NOMO-1 treated with dmso at 0.1 percent for 144 hours (cell line): ENCODE measurements at regions not wholly inside any gene's neighbourhood (a gene's known extent, or its start where the extent isn't known, plus 50 kb on each side); places are given as distances from the start of the nearest gene placed in this dataset.

Source experiments
- DNase-seq: peaks from one replicate; lab custom pipeline; 2025; ENCODE audit not compliant: unreplicated experiment; lab: John Stamatoyannopoulos, UW

GRCh38 chr6:138692058-138692977 is 81.3 kb upstream of the CCDC28A start:
- peak; percentile 27 for DNase-seq

- peak; percentile 47 for DNase-seq
These were observed 80.3 kb upstream of the CCDC28A start for GRCh38 chr6:138692978-138693909.

GRCh38 chr6:138695193-138695592 is 78.4 kb upstream of the CCDC28A start:
- no peak for DNase-seq

GRCh38 chr6:138714493-138714892 is 59.1 kb upstream of the CCDC28A start:
- no peak for DNase-seq

GRCh38 chr6:138716013-138716412 is 57.6 kb upstream of the CCDC28A start:
- DNase-seq: no peak

GRCh38 chr6:138716971-138717665 is 56.5 kb upstream of the CCDC28A start:
- DNase-seq: no peak

GRCh38 chr6:138719011-138719635 is 54.4 kb upstream of the CCDC28A start:
- DNase-seq: no peak

- peak; percentile 26 for DNase-seq
These were observed 53.8 kb upstream of the CCDC28A start for GRCh38 chr6:138719744-138720143.

- DNase-seq: no peak
These were observed 50.9 kb upstream of the CCDC28A start for GRCh38 chr6:138722425-138723371.
